SH-SY5Y (cell line): ENCODE measurements at regions not wholly inside any gene's neighbourhood (a gene's known extent, or its start where the extent isn't known, plus 50 kb on each side); places are given as distances from the start of the nearest gene placed in this dataset.

Experiments used
- GATA2 ChIP-seq: IDR thresholded peaks from 2 replicates; pipeline ENCODE4 v1.6.1; 2011; ENCODE audit warnings: mild to moderate bottlenecking, low read depth, low read length
- GATA3 ChIP-seq: IDR thresholded peaks from 2 replicates; pipeline ENCODE4 v1.6.1; 2011; ENCODE audit warnings: low read depth, mild to moderate bottlenecking, low read length, moderate library complexity

DNA sequence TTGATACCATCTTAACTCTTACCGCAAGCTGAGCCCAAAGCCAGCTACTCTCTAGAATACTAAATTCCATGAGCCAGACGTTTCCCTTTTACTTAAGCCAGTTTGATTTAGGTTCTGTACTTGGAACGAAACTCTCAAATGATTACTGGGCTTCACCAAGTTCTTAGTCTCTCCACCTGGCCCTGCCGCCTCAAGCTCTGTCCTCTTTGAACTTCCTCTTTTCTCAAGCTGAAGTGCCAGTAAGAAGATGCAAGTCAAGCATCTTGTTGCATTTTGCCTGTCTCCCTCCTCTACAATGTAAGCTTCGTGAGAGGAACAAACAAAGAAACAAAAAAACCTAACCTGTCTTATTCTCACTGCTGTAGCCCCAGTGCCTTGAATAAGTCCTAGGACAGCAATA is 358.2 kb upstream of the NPVF start:
- no peak for TF ChIP-seq GATA2
- no peak for TF ChIP-seq GATA3

DNA sequence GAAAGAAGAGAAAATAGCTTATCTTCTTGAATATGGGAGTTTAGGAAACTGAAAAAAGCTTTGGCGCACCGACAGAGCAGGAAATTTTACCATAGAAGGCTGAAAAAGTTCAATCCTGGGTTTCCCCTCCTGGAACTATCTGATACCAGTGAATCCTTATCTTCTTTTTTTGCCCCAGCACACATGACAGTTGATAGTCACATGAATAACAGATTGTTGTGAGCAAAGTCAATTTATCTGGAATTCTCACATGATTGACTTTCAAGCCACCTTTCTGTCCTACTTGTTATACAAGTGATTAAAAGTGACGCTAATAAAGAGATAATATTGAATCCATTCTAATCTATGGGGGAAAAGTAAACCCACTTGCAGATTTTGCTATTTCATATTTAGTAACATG is 365.8 kb upstream of the NPVF start:
- TF ChIP-seq GATA2 = no peak
- no peak for TF ChIP-seq GATA3

DNA sequence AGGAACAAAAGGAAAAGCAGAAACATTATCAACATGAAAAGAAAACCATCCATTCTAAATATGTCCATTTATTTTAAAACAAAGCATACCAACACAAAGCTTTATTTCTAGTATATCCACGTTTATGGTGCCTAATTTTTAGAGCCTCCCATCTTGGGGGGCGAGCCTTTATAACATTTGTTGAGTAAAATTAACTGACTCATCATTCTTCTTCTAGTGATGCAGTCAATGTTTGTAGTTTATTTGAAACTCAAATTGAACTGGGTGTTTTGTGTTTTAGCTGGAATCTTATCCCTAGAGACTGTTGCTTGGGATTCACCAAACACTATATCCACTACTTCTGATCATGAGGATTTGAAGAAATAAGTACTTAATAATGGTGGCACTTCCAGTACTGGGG is 366.4 kb upstream of the NPVF start:
- no peak for TF ChIP-seq GATA2
- no peak for TF ChIP-seq GATA3

DNA sequence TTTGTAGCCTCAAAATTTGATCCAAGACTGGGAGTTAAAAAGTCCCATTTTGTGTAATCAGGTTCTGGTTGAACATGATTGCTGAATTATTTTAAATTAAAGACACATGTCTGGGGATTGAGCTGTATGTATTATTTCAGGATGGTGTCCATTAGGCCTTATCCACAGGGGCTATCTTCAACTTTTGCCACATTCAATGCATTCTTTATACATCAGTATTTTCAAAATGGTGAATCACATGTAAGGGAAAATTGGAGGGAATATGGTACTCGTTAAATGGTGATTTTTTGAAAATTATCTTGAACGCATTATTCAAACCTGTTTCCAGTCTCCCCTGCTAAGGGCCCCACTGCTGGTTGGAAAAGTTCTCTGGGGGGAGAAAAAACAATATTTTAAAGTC is 367.7 kb upstream of the NPVF start:
- TF ChIP-seq GATA3 (peak; percentile 66), GATA2 (0 out of 2 replicates have a peak, but pooled peaks have one; percentile 8)

DNA sequence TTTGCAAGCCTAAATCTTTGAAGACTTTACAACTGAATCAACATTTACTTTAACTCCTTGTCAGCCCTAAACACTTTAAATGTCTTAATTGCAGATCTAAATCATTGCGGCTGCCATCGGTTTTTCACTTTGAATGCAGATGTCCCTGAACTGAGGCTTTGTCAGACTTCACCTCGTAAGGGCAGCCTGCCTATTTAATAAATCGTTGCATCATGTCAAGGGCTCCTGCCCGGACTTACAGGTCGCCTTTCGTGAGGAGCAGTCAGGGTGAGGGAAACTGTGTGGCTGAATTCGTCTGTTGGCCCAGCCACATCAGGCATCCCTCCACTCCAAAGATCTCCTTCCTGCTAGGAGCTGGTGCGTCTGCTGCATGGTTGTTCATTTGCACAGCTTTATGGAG is 368.2 kb upstream of the NPVF start:
- no peak for TF ChIP-seq GATA3
- TF ChIP-seq GATA2 = no peak

DNA sequence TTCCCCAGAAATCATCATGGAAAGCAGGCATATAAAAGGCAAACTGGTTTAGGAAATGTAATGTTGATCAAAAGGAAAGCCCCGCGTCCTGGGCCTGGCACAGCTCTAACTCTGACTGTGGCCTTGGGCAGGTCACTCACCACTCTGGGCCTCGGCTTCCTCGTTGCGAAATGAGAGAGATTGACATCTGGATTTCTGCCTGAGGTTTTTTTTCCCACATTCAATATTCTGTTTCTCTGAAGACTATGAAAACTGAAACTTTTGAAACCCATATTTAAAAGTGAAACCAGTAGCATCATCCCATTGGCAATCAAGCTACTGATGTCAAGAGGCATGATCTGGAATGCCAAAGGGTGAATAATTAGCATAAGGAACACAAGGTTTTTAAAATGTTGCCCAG is 369.7 kb upstream of the NPVF start:
- no peak for TF ChIP-seq GATA2
- no peak for TF ChIP-seq GATA3

DNA sequence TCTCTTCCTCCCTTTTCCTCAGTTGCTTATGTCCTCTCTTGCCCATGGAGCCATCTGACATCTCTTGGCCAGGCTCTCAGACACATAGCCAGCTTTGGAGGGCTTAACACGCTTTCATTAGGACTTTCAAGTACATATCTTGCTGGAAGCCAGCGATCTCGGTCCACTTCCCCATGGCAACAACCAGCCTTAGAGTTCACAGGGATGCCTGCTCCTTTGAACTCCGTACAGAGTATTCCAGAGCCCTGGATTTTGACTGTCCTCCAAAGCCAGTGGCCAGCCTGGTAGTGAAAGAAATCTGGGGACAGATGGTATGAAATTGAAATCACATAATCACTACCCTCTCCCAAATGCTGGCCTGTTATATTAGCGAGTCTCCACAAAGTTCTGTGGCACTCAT is 370.5 kb upstream of the NPVF start:
- TF ChIP-seq GATA3 = no peak
- no peak for TF ChIP-seq GATA2

DNA sequence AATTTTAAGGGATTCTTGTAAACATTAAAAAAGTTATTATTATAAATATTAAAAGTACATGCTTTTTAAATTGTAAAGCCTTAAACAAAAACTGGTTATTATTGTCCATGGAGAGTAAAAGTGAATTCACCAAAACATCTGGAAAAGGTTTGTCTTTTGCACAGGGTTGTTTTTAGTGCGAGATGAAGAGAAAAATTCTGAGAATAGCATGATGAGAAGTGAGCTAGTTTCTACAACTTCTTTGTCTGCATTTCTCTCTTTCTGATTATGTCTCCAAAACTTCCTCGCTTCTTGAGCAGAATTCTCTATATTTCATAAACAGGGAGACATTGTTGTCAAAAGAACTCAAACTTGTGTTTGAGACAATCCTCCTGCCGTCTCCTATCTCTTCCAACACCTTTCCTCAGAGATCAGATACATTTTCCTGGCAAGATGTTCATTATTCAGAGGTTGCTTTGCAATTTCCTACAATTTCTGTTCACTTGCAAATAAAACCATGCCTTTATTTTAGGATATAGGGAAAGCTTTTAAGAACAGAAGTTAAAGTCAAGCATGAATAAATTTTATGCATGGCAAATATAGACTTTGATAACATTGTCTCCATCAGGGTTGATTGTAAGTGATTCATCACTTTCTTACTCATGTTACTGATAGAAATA is 372.1 kb upstream of the NPVF start:
- TF ChIP-seq GATA3 = no peak
- no peak for TF ChIP-seq GATA2

DNA sequence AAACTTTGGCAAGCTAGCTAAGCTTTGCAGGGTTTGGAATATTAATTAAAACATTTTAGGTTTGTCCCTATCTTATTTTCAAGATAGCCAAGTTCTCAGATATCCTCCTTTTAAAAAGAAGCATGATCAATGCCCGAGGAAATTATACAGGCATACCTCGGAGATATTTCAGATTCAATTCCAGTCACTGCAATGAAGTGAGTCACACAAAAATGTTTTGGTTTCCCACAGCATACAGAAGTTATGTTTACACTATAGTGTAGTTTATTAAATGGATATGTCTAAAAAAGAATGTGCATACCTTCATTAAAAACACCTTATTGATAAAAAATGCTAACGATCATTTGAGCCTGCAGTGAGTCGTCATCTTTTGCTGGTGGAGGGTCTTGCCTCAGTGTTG is 382.9 kb upstream of the NPVF start:
- TF ChIP-seq GATA3 = no peak
- no peak for TF ChIP-seq GATA2

DNA sequence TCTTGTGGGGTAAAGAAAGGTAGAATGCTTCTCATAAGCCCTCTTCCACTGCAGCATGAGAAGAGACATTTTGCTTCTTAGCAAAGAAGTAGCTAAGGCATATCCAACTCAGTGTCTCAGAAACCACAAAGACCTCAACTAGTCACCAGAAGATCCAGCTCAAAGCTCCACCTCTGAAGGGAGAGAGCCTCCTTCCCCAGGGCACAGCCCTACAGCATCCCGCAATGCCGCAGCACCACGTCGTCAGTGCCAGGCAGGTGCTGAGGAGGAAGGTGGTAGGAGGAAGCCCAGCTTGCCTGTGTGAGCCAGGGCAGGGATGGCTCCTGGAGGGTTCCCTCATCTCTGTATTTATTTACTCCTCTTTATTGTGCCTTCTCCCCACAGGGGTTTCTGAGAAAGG is 385.6 kb upstream of the NPVF start:
- no peak for TF ChIP-seq GATA3
- no peak for TF ChIP-seq GATA2

DNA sequence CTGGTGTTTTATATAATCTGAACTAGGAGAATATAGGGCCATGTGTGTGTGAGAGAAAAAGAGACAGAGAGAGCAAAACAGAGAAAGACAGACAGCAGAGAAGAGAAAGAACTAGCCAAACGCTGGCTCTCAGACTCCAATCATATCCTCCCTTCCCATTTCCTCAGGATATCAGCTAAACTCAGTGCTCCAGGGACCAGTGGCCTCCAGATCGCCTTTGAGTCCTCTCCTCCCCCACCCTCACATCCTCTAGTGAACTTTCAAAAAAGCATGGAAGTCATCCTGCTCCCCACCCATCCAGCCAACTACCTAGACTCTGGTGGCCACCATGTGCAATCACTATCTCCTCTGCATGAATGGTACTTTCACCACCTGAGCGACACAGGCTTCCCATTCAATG is 386.1 kb upstream of the NPVF start:
- TF ChIP-seq GATA3 (no peak), GATA2 (no peak)

DNA sequence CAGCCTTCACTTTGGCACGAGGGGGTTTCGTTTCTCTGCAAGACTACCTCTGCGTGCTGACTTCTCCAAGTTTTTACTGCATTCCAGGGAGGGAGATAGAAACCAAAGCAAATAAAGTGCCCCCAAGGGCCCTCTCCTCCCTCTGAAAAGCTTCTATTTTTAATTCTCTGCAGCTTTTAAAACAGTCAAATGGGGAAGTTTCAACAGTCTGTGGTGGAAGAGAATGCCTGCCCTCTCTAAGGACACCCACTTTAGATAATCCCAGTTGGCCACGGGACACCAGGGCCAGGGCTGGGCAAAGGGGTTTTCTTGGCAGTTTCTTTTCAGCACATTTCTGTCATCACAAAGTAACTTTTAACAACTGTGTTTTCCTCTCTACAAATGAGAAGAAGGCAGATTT is 386.7 kb upstream of the NPVF start:
- TF ChIP-seq GATA3 (no peak), GATA2 (no peak)

DNA sequence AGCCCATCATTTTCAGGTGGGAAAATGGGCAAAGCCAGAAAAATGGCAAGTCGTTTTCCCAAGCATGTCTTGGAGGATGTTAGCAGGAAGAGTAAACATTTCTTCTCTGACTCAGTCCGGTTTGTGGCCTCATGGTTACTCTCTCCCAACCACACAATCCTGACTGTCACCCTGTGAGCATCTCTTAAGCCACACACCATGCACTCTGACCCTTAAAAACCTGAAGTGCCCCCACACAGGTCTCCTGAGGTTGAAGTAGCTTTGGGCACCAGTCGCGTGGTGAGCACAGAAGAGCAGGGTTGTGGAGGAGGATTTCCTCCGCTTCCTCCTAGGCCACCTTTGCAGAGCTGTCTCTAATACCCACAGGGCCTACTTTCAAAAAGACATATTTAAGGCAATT is 387.3 kb upstream of the NPVF start:
- TF ChIP-seq GATA3 (no peak), GATA2 (no peak)

DNA sequence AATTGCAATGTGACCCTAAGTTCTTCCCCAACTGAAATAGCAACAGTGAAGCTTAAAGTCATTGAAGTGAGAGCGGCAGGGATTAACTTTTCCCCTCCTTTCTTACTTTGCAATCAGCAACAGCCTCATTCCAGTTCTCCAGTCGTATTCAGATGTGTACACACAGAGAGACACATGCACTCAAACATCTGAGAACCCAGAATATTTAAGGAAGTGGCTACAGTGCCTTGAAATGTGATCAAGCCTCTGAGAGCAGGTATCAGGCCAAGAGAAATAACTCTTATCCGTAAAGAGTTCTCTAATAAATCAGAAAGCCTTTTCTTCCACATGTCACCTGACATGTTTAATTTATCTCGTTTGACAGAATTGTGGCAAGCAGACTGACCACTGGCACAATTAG is 388.9 kb upstream of the NPVF start:
- TF ChIP-seq GATA2 = no peak
- TF ChIP-seq GATA3 = no peak

DNA sequence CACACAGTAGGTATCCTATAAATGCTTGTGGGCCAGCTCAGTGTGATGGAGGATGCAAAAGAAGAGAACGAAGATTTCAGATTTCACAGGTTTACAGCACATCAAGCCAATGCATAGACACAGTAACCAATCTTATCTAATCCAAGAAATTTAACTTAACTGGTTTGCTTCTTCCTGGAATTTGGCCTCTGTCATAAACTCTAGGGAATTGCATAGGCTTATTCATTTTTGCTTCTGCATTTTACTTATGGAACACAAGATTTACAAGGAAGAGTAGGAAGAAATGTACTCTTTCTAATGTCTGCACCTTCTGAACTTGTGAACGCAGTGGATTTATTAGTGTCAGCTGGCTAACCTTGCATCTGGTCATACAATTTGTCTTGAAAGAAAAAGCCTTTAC is 389.4 kb upstream of the NPVF start:
- no peak for TF ChIP-seq GATA3

DNA sequence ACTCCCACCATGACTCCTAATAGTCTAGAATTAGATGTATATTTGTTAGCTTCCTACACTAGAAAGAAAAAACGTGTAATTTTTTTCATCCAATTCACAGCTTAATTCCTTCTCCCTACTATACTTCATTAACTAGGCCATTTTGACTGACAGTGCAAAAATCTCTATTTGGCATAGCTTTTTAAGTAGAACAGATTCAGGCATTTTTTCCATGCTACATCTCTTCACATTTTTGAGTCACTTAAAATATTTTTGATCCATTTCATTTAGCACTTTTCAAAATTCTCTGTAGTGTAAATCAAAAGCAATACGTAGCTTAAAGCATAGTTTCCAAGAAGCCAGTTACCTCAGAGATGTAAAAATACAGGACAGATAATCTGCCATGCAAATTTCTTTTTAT is 391.1 kb upstream of the NPVF start:
- TF ChIP-seq GATA3 (no peak), GATA2 (no peak)
